GF-D8 (cell line): ENCODE measurements at regions not wholly inside any gene's neighbourhood (a gene's known extent, or its start where the extent isn't known, plus 50 kb on each side); places are given as distances from the start of the nearest gene placed in this dataset.

Experiments
- DNase-seq: peaks from one replicate; lab custom pipeline; 2025; lab: John Stamatoyannopoulos, UW

GRCh38 chr6:122008101-122008999 lies 391.1 kb upstream of the HSF2 start:
- no peak for DNase-seq

- DNase-seq, result no peak
Observed at GRCh38 chr6:122009000-122009350, 390.5 kb upstream of the HSF2 start.

GRCh38 chr6:122012578-122012977 lies 386.9 kb upstream of the HSF2 start:
- DNase-seq, result no peak

- DNase-seq, result no peak
Observed at GRCh38 chr6:122014961-122015360, 384.5 kb upstream of the HSF2 start.

GRCh38 chr6:122020588-122021264 lies 378.7 kb upstream of the HSF2 start:
- DNase-seq, result no peak

GRCh38 chr6:122025104-122025503 lies 374.3 kb upstream of the HSF2 start:
- no peak for DNase-seq

- no peak for DNase-seq
Observed at GRCh38 chr6:122026582-122027369, 372.7 kb upstream of the HSF2 start.

GRCh38 chr6:122028933-122029522 lies 370.4 kb upstream of the HSF2 start:
- no peak for DNase-seq

GRCh38 chr6:122033564-122034181 lies 365.8 kb upstream of the HSF2 start:
- DNase-seq, result no peak

GRCh38 chr6:122035173-122035572 lies 364.3 kb upstream of the HSF2 start:
- no peak for DNase-seq

- no peak for DNase-seq
Observed at GRCh38 chr6:122040261-122040660, 359.2 kb upstream of the HSF2 start.

GRCh38 chr6:122042380-122042779 lies 357.1 kb upstream of the HSF2 start:
- no peak for DNase-seq

- no peak for DNase-seq
Observed at GRCh38 chr6:122042960-122043735, 356.3 kb upstream of the HSF2 start.

GRCh38 chr6:122048570-122048969 lies 350.9 kb upstream of the HSF2 start:
- DNase-seq, result no peak

- DNase-seq, result no peak
Observed at GRCh38 chr6:122049341-122049740, 350.1 kb upstream of the HSF2 start.

- no peak for DNase-seq
Observed at GRCh38 chr6:122050242-122050755, 349.2 kb upstream of the HSF2 start.

- no peak for DNase-seq
Observed at GRCh38 chr6:122052346-122052900, 347.0 kb upstream of the HSF2 start.

- no peak for DNase-seq
Observed at GRCh38 chr6:122059918-122060317, 339.5 kb upstream of the HSF2 start.

GRCh38 chr6:122061855-122062254 lies 337.6 kb upstream of the HSF2 start:
- DNase-seq, result no peak

GRCh38 chr6:122063076-122063475 lies 336.4 kb upstream of the HSF2 start:
- DNase-seq, result no peak
